ENCODE measurements at regions not wholly inside any gene's neighbourhood (a gene's known extent, or its start where the extent isn't known, plus 50 kb on each side); places are given as distances from the start of the nearest gene placed in this dataset.

GRCh38 chr12:38141239-38141638 lies 175.3 kb upstream of the ALG10B start:
- no peak for DNase-seq

GRCh38 chr12:38141861-38142260 lies 174.7 kb upstream of the ALG10B start:
- no peak for DNase-seq

GRCh38 chr12:38142974-38143373 lies 173.6 kb upstream of the ALG10B start:
- DNase-seq = no peak

GRCh38 chr12:38144049-38144448 lies 172.5 kb upstream of the ALG10B start:
- no peak for DNase-seq

GRCh38 chr12:38144601-38145436 lies 171.8 kb upstream of the ALG10B start:
- no peak for DNase-seq

- DNase-seq = no peak
Measured at GRCh38 chr12:38149395-38150073, 167.0 kb upstream of the ALG10B start.

GRCh38 chr12:38151991-38152700 lies 164.4 kb upstream of the ALG10B start:
- no peak for DNase-seq

- no peak for DNase-seq
Measured at GRCh38 chr12:38152816-38153736, 163.5 kb upstream of the ALG10B start.

- DNase-seq = no peak
Measured at GRCh38 chr12:38153737-38154061, 162.9 kb upstream of the ALG10B start.

- no peak for DNase-seq
Measured at GRCh38 chr12:38154096-38155019, 162.2 kb upstream of the ALG10B start.

GRCh38 chr12:38155020-38155395 lies 161.6 kb upstream of the ALG10B start:
- no peak for DNase-seq

- no peak for DNase-seq
Measured at GRCh38 chr12:38155526-38156496, 160.8 kb upstream of the ALG10B start.

GRCh38 chr12:38156497-38157245 lies 159.9 kb upstream of the ALG10B start:
- DNase-seq = no peak

GRCh38 chr12:38157274-38157932 lies 159.2 kb upstream of the ALG10B start:
- no peak for DNase-seq

- no peak for DNase-seq
Measured at GRCh38 chr12:38157933-38158401, 158.6 kb upstream of the ALG10B start.

GRCh38 chr12:38158428-38159091 lies 158.0 kb upstream of the ALG10B start:
- no peak for DNase-seq

GRCh38 chr12:38159092-38159551 lies 157.5 kb upstream of the ALG10B start:
- no peak for DNase-seq
